ENCODE measurements at regions not wholly inside any gene's neighbourhood (a gene's known extent, or its start where the extent isn't known, plus 50 kb on each side); places are given as distances from the start of the nearest gene placed in this dataset.

DNA sequence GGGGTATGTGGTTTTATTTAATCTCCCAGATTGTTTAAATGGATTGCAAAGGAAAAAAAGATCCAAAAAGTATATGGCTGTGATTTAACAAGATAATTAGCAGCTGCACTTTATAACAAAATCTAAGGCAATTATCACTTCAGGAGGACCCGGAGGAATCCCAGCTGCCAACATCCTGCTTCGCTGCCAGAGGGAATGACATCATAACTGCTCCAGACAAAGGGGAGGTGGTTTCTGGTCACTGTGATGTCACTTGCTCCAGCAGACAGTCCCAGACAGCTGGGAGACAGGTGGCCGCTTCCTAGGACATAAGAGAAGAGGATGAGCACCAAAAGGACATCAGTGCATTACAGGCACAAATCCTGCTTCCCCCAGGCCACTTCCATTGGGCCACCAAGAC lies 371.0 kb downstream of the BCOR start:
- FAIRE-seq (no peak), DNase-seq (ENCODE audit: insufficient read length, low spot score) (no peak)
- TF ChIP-seq, protein P1, sequence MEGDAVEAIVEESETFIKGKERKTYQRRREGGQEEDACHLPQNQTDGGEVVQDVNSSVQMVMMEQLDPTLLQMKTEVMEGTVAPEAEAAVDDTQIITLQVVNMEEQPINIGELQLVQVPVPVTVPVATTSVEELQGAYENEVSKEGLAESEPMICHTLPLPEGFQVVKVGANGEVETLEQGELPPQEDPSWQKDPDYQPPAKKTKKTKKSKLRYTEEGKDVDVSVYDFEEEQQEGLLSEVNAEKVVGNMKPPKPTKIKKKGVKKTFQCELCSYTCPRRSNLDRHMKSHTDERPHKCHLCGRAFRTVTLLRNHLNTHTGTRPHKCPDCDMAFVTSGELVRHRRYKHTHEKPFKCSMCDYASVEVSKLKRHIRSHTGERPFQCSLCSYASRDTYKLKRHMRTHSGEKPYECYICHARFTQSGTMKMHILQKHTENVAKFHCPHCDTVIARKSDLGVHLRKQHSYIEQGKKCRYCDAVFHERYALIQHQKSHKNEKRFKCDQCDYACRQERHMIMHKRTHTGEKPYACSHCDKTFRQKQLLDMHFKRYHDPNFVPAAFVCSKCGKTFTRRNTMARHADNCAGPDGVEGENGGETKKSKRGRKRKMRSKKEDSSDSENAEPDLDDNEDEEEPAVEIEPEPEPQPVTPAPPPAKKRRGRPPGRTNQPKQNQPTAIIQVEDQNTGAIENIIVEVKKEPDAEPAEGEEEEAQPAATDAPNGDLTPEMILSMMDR (IDR thresholded peaks at IDR 0.05; ENCODE audit: insufficient read depth, missing control alignments), result no peak

DNA sequence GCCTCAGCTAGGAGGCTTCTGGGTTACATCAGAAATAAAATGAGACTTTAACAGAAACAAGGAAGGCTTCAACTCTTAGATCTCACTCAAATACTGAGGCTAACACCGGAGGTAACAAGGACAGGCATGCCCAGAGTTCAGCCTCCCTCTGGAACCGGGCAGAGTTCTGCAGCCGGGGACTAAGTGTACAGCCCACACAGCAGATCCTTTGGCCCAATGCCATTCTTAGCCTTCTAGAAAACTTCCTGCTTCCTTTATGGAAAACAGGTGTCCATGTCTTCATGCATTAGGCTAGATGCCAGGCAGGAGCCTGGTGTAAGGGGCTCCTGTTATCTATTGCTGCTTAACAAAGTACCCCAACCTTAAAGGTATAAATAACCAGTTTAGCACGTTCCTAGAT lies 369.7 kb downstream of the BCOR start:
- TF ChIP-seq, protein P1 (IDR thresholded peaks at IDR 0.05; ENCODE audit: insufficient read depth, missing control alignments), result no peak
- no peak for DNase-seq (ENCODE audit: insufficient read length, low spot score)
- no peak for FAIRE-seq

DNA sequence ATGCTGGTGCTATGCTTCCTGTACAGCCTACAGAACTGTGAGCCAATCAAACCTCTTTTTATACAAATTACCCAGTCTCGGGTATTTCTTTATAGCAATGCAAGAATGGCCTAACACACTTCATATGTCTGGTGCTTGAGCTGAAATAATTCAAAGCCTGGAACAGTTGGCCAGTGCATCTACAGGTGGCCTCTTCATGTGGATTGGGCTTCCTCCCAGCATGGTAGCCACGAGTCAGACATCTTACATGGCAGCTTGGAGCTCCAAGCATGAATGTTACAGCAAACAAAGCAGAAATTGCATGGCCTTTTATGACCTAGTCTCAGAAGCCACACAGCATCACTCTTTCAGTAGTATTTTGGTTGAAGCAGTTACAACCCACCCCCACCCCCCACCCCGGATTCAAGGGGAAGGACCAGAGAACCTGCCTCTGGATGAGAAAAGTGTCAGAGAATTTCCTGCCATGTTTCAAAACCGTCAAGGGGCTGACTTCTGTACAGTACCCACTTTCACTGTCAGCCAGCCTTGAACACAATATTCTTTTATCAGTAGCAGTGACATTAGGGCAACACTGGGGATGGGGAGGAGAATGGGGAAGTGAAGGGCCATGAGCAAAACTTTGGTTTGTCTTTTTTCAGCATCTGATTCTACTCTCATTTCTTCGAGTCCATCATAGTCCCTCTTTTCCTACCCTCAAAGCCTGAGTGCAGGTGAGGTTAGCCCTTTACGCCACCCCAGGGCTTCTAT lies 368.7 kb downstream of the BCOR start:
- no peak for FAIRE-seq
- no peak for DNase-seq (ENCODE audit: insufficient read length, low spot score)
- TF ChIP-seq, protein P1 (IDR thresholded peaks at IDR 0.05; ENCODE audit: insufficient read depth, missing control alignments), result no peak

DNA sequence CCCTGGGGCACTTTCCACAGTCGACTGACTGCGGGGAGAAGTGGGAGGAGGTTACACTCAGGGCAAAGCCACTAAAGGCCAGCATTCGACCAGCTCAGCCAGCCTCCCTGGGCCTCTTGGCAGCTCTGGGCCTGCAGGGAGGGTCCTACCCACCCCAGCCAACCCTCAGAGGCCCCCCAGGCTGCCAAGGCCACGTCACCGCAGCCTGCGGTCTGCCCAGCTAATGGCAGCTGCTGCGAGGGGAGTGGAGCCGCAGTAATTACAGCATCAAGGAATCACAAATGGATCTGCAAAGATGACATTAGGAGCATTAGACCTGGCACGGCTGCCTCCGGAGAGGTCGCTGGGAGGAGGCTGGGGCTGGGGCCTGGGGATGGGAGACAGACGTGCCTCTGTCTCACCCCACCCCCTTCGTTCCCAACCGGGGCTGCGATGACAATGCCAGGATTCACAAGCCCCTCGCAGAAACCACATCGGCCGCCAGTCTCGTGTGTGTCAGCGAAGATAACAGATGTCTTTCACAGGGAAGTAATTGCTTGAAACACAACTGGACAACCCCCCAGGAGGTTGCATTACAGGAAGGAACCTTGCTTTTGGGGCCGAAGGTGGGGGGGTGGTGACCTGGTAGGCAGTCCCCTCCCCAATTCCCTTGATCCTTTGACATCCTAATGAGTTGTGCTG lies 367.6 kb downstream of the BCOR start:
- FAIRE-seq, result no peak
- DNase-seq (ENCODE audit: insufficient read length, low spot score), result peak; percentile 40
- TF ChIP-seq, protein P1 (IDR thresholded peaks at IDR 0.05; ENCODE audit: insufficient read depth, missing control alignments), result no peak

DNA sequence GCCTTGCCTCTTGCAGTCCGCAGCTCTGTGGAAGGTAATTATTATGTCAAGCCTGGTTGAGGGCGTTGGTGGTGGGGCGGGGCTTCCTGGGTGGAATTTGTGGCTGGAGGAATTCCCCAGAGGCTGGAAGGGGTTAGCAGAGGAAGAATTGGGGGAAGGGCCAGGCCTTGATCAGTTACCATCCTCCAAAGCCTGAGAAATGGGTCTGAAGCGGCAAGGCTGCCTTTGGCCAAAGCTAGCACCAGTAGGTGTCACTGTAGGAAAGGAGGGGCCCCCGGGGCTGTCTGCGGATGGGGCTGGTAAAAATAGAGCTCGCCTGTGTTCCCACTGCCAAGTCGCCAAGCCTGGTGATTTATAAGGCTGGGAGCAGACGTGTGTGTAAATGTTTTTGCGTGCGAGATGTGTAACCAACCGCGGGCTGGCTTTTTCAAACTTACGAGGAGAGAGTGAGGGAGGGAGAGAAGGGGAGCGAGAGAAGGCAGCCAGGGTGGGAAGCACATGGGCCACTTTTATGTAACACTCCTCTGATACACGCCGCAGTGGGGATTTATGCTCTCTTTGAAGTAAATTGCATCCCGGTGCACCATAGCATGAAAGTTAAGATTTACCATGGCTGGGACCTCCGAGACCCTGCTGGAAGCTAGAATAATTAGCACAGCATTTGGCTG lies 367.0 kb downstream of the BCOR start:
- no peak for FAIRE-seq
- DNase-seq (ENCODE audit: insufficient read length, low spot score), result peak; percentile 32
- TF ChIP-seq, protein P1 (IDR thresholded peaks at IDR 0.05; ENCODE audit: insufficient read depth, missing control alignments), result peak; percentile 43

DNA sequence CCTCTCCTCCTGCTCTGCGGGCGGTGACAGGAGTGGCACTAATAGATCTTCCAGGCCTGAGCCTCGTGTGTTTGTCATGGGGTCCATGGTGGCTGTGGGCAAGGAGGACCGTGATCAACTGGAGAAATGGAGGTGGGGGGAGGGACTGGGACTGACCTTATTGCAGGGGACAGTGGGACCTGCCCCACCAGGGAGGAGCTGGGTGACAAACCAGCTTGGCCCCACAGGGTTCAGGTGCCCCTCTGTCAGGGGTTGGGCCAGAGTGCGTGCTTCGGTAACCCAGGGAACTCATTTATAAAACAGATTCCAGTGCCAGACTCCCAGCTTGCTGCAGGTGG lies 366.5 kb downstream of the BCOR start:
- DNase-seq (ENCODE audit: insufficient read length, low spot score) (no peak), FAIRE-seq (no peak)
- TF ChIP-seq, protein P1 (IDR thresholded peaks at IDR 0.05; ENCODE audit: insufficient read depth, missing control alignments), result no peak

DNA sequence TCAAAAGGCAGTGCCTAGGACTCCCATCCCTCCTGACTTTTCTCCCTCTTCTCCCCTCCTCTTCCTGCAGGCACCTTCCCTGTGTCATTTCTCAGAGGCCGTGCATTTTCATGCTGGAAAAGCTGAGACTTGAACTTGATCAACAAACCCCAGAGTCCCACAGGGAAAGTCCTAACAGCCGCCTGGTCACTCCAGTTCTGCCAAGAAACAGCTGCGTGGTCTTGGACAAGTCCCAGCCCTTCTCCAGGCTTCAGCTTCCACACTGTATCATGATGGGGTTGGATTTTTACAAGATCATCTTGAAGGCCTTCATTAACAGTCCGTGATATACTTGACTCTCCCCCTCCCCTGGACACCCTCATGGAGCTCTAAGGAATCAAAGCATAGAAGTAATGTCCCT lies 366.0 kb downstream of the BCOR start:
- FAIRE-seq (no peak), DNase-seq (ENCODE audit: insufficient read length, low spot score) (no peak)
- TF ChIP-seq, protein P1 (IDR thresholded peaks at IDR 0.05; ENCODE audit: insufficient read depth, missing control alignments), result no peak
